GM12865 (cell line): ENCODE measurements at regions not wholly inside any gene's neighbourhood (a gene's known extent, or its start where the extent isn't known, plus 50 kb on each side); places are given as distances from the start of the nearest gene placed in this dataset.

Source experiments
- DNase-seq: peaks from one replicate; pipeline ENCODE4 v3.0.0; 2010; ENCODE audit warnings: low read depth
- H3K4me3 ChIP-seq: 2 replicates; pipeline ENCODE4 v1.5.1; 2011; ENCODE audit warnings: mild to moderate bottlenecking, low read depth, low read length, control low read depth
- CTCF ChIP-seq: IDR thresholded peaks from 2 replicates; pipeline ENCODE4 v1.5.1; 2011; ENCODE audit warnings: low read length, control low read depth, low read depth, inconsistent platforms; ENCODE audit not compliant: insufficient read depth; ENCODE audit errors: missing control alignments

DNA sequence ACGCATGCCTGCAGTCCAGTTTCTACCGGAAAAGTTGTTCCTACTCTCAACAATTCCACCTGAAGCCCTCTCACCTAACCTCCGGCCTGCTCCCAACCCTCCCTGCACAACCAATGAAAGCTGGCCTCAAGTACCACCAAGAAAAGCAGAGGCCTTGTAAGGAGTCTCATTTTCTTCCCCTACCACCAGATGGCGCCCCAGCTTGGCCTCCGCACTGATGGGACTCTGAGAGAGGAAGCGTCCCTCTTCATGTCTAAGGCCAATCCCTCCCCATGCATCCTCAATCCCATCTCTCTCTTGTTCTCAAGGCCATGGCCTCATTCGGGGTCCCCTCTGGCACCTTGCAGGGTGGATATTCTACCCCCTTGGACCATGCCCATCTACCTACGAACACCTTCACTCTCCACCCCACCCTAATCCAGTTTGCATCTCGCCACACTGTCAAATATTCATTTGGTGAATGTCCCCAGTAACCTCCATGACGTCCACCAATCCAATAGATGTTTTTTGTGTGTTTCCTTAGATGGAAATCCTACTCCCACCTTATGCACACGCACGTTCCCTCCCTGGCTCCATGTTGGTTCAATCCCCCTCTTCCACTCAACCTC, 412.8 kb downstream of the ZNF536 start:
- peak; percentile 29 for DNase-seq
- H3K4me3 ChIP-seq: no peak overlapping the region
- TF ChIP-seq CTCF: peak; percentile 48

GRCh38 chr19:30783936-30784335, 411.8 kb downstream of the ZNF536 start:
- no peak for TF ChIP-seq CTCF
- no peak overlapping the region for H3K4me3 ChIP-seq
- no peak for DNase-seq

- no peak overlapping the region for H3K4me3 ChIP-seq
- DNase-seq: no peak
- no peak for TF ChIP-seq CTCF
Observed at GRCh38 chr19:30783212-30783611, 411.0 kb downstream of the ZNF536 start.

DNA sequence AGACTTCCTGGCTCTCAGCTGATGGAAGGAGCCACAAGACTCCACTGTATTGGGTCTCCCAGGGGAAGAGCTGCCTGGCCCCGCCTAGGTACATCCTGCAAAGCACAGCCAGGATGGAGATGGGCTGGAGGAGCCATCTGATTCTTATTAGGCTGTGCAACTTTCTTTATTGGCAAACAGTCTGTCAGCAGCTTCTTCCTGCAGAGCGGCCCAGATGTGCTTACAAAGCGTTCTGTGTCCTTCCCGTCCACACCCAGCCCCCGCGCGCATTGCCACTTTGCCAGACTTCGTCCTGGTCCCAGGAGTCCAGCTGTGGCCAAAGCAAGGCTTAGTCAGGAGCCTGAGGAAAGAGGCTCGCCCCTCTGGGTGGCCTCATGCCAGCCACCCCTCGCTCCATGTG, 409.3 kb downstream of the ZNF536 start:
- no peak for DNase-seq
- H3K4me3 ChIP-seq: no peak overlapping the region
- no peak for TF ChIP-seq CTCF

GRCh38 chr19:30781047-30781446, 408.9 kb downstream of the ZNF536 start:
- no peak overlapping the region for H3K4me3 ChIP-seq
- no peak for TF ChIP-seq CTCF
- DNase-seq: no peak

GRCh38 chr19:30780456-30780855, 408.3 kb downstream of the ZNF536 start:
- DNase-seq: no peak
- no peak for TF ChIP-seq CTCF
- no peak overlapping the region for H3K4me3 ChIP-seq

DNA sequence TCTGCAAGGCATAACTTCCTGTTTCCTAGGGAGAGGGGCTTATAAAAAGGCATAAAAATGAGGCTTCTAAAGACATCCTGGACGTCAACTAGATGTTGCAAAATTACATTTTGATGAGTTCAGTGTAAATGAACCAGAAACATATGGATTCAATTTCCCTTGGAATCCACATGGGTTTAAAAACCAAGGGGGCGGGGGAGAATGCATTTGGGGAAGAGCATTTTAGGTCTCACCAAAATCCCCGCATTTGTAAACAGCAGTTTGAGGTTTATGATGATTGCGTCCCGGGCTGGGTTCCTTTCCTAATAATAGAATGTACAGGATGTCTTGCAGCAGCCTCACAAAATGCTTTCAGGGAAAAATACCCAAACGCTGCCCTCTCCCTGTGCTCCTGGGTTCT, 407.8 kb downstream of the ZNF536 start:
- H3K4me3 ChIP-seq: no peak overlapping the region
- DNase-seq: no peak
- TF ChIP-seq CTCF: no peak
